ENCODE measurements at regions not wholly inside any gene's neighbourhood (a gene's known extent, or its start where the extent isn't known, plus 50 kb on each side); places are given as distances from the start of the nearest gene placed in this dataset.

GRCh38 chr1:79109445-79109844 lies 102.9 kb upstream of the ADGRL4 start:
- TF ChIP-seq EZH2phosphoT487 (conservative IDR thresholded peaks at IDR 0.05; ENCODE audit: low read length): no peak
- no peak for TF ChIP-seq CTCF (IDR thresholded peaks at IDR 0.05; ENCODE audit: insufficient read depth, low read length, poor library complexity, severe bottlenecking)

All from SU-DHL-6 (cell line).